H9 (cell line): ENCODE measurements at regions not wholly inside any gene's neighbourhood (a gene's known extent, or its start where the extent isn't known, plus 50 kb on each side); places are given as distances from the start of the nearest gene placed in this dataset.

Source experiments
- DNase-seq: peaks from one replicate; pipeline ENCODE4 v3.0.0-alpha.2; 2017
- H2AFZ ChIP-seq: one replicate; pipeline ENCODE4 v1.6.1; 2013; ENCODE audit warnings: mild to moderate bottlenecking, low read length, control low read depth, moderate library complexity
- H2AK5ac ChIP-seq: 2 replicates; pipeline ENCODE4 v1.6.1; 2013; ENCODE audit warnings: low read length, control low read depth, mixed read lengths; ENCODE audit not compliant: insufficient read length
- H2BK120ac ChIP-seq: one replicate; pipeline ENCODE4 v1.6.1; 2013; ENCODE audit warnings: low read depth, mild to moderate bottlenecking, low read length, control low read depth, inconsistent platforms; ENCODE audit not compliant: poor library complexity, severe bottlenecking
- H2BK12ac ChIP-seq: 2 replicates; pipeline ENCODE4 v1.6.1; 2013; ENCODE audit warnings: low read length, control low read depth, mixed read lengths, low read depth; ENCODE audit not compliant: insufficient read length
- H2BK15ac ChIP-seq: 2 replicates; pipeline ENCODE4 v1.6.1; 2013; ENCODE audit warnings: low read depth, low read length, control low read depth
- H2BK20ac ChIP-seq: one replicate; pipeline ENCODE4 v1.6.1; 2013; ENCODE audit warnings: low read depth, mild to moderate bottlenecking, low read length, control low read depth, inconsistent platforms; ENCODE audit not compliant: poor library complexity, severe bottlenecking
- H2BK5ac ChIP-seq: 2 replicates; pipeline ENCODE4 v1.6.1; 2013; ENCODE audit warnings: low read length, control low read depth, mixed read lengths; ENCODE audit not compliant: insufficient read length
- H3K14ac ChIP-seq: 2 replicates; pipeline ENCODE4 v1.6.1; 2013; ENCODE audit warnings: low read length, control low read depth; ENCODE audit not compliant: insufficient read depth
- H3K18ac ChIP-seq: 2 replicates; pipeline ENCODE4 v1.6.1; 2013; ENCODE audit warnings: low read depth, mild to moderate bottlenecking, mixed read lengths, low read length, control low read depth; ENCODE audit not compliant: insufficient read length
- H3K23ac ChIP-seq: 2 replicates; pipeline ENCODE4 v1.6.1; 2013; ENCODE audit warnings: low read length, control low read depth, mixed read lengths, low read depth; ENCODE audit not compliant: insufficient read length
- H3K23me2 ChIP-seq: 2 replicates; pipeline ENCODE4 v1.6.1; 2013; ENCODE audit warnings: low read depth, mild to moderate bottlenecking, mixed read lengths, low read length, control low read depth; ENCODE audit not compliant: insufficient read length, poor library complexity, severe bottlenecking
- H3K27ac ChIP-seq: 2 replicates; pipeline ENCODE4 v1.5.1; 2013; ENCODE audit warnings: low read length, control low read depth, mixed read lengths, low read depth; ENCODE audit not compliant: insufficient read length
- H3K27me3 ChIP-seq: 2 replicates; pipeline ENCODE4 v1.6.1; 2013; ENCODE audit warnings: low read length, control low read depth, inconsistent platforms; ENCODE audit not compliant: insufficient read depth
- H3K4ac ChIP-seq: 2 replicates; pipeline ENCODE4 v1.6.1; 2013; ENCODE audit warnings: low read depth, mild to moderate bottlenecking, control low read depth, inconsistent platforms, low read length, moderate library complexity
- H3K4me1 ChIP-seq: 2 replicates; pipeline ENCODE4 v1.6.1; 2013; ENCODE audit warnings: low read length, control low read depth, inconsistent platforms; ENCODE audit not compliant: insufficient read depth
- H3K4me2 ChIP-seq: 2 replicates; pipeline ENCODE4 v1.6.1; 2013; ENCODE audit warnings: low read length, control low read depth, mixed read lengths; ENCODE audit not compliant: insufficient read length, insufficient read depth
- H3K56ac ChIP-seq: 2 replicates; pipeline ENCODE4 v1.6.1; 2013; ENCODE audit warnings: low read depth, mild to moderate bottlenecking, mixed read lengths, low read length, control low read depth; ENCODE audit not compliant: insufficient read length
- H3K79me1 ChIP-seq: 2 replicates; pipeline ENCODE4 v1.6.1; 2013; ENCODE audit warnings: low read depth, mild to moderate bottlenecking, moderate library complexity, low read length, control low read depth, inconsistent platforms; ENCODE audit not compliant: insufficient read depth, poor library complexity, severe bottlenecking
- H3K79me2 ChIP-seq: 2 replicates; pipeline ENCODE4 v1.6.1; 2013; ENCODE audit warnings: low read length, control low read depth, inconsistent platforms; ENCODE audit not compliant: insufficient read depth
- H3K9ac ChIP-seq: 2 replicates; pipeline ENCODE4 v1.6.1; 2013; ENCODE audit warnings: low read length, control low read depth, mixed read lengths; ENCODE audit not compliant: insufficient read length; ENCODE audit errors: extremely low read depth
- H3K9me3 ChIP-seq: one replicate; pipeline ENCODE4 v1.6.1; 2013; ENCODE audit warnings: low read depth, low read length, inconsistent platforms; ENCODE audit not compliant: control insufficient read depth
- H3T11ph ChIP-seq: one replicate; pipeline ENCODE4 v1.6.1; 2013; ENCODE audit warnings: mild to moderate bottlenecking, low read length, control low read depth, inconsistent platforms
- H4K20me1 ChIP-seq: one replicate; pipeline ENCODE4 v1.6.1; 2013; ENCODE audit not compliant: control insufficient read depth, insufficient read length, insufficient read depth
- H4K5ac ChIP-seq: 2 replicates; pipeline ENCODE4 v1.6.1; 2013; ENCODE audit warnings: low read depth, mild to moderate bottlenecking, mixed read lengths, low read length, control low read depth; ENCODE audit not compliant: insufficient read length
- H4K8ac ChIP-seq: replicated peaks from 2 replicates; pipeline ENCODE4 v1.6.1; 2013; ENCODE audit warnings: low read length, control low read depth, mixed read lengths, low read depth; ENCODE audit not compliant: insufficient read length
- H4K91ac ChIP-seq: 2 replicates; pipeline ENCODE4 v1.6.1; 2013; ENCODE audit warnings: low read depth, mild to moderate bottlenecking, moderate library complexity, mixed read lengths, low read length, control low read depth; ENCODE audit not compliant: insufficient read length
- H3K27ac Mint-ChIP-seq, 3 experiments: 2 replicates in 2 of 3; 3 replicates in 1 of 3; pipeline ENCODE4 v1.8.0; 2020 to 2021; ENCODE audit warnings: mixed read lengths in 3 of 3, mild to moderate bottlenecking in 1 of 3, moderate library complexity in 1 of 3
- H3K27me3 Mint-ChIP-seq: 2 replicates; pipeline ENCODE4 v1.8.0; 2021; ENCODE audit warnings: low read depth, mild to moderate bottlenecking, moderate library complexity, mixed read lengths
- H3K36me3 Mint-ChIP-seq, 3 experiments: 2 replicates in 2 of 3; 3 replicates in 1 of 3; pipeline ENCODE4 v1.8.0; 2020 to 2021; ENCODE audit warnings: low read depth in 3 of 3, mixed read lengths in 3 of 3; ENCODE audit not compliant: insufficient read depth in 1 of 3
- H3K4me1 Mint-ChIP-seq, 2 experiments: 2 replicates each; pipeline ENCODE4 v1.8.0; 2020; ENCODE audit warnings: mixed read lengths in 2 of 2
- H3K4me3 Mint-ChIP-seq, 2 experiments: 2 replicates in 1 of 2; 3 replicates in 1 of 2; pipeline ENCODE4 v1.8.0; 2020 to 2021; ENCODE audit warnings: mild to moderate bottlenecking in 2 of 2, mixed read lengths in 2 of 2, moderate library complexity in 1 of 2
- H3K9me3 Mint-ChIP-seq, 2 experiments: 2 replicates in 1 of 2; 3 replicates in 1 of 2; pipeline ENCODE4 v1.8.0; 2020; ENCODE audit warnings: mild to moderate bottlenecking in 2 of 2, mixed read lengths in 2 of 2, moderate library complexity in 1 of 2
- CTCF ChIP-seq: fragments of 200-600 bp; sonication (generic); conservative IDR thresholded peaks from 3 replicates; pipeline ENCODE4 v1.8.0; 2021; ENCODE audit warnings: antibody characterized with exemption, mild to moderate bottlenecking
- WGBS: extraction: QIAGEN DNeasy Blood & Tissue Kit; methylation state at CpG from one replicate; pipeline ENCODE4 v1.1.7; 2013; ENCODE audit warnings: missing lambda C conversion rate, low lambda C conversion rate, mixed read lengths; ENCODE audit not compliant: insufficient read length; ENCODE audit errors: extremely low coverage; 5-methylcytosine and 5-hydroxymethylcytosine counted together

GRCh38 chr1:95301614-95302013 lies 67.6 kb downstream of the RWDD3 start:
- no peak for DNase-seq
- Histone ChIP-seq H3K23ac (no peak overlapping the region), H3K4ac (no peak overlapping the region), H2BK120ac (no peak overlapping the region), H2BK5ac (no peak overlapping the region), H3K4me1 (no peaks in the 10 kb centered on the region), H3K23me2 (no peaks in the 10 kb centered on the region), H2BK12ac (no peak overlapping the region), H3K4me2 (no peak overlapping the region), H2BK20ac (no peak overlapping the region), H3K18ac (no peak overlapping the region), H4K8ac (no peak overlapping the region), H3K79me2 (0 out of 2 replicates have a peak, but pooled peaks cover 1% of the 10 kb centered on the region), H3K9me3 (no peaks in the 10 kb centered on the region), H3K27ac (no peak overlapping the region), H3K14ac (no peak overlapping the region), H3K9ac (no peak overlapping the region), H2AK5ac (no peak overlapping the region), H4K91ac (no peak overlapping the region), H3K79me1 (no peaks in the 10 kb centered on the region), H4K5ac (no peak overlapping the region), H4K20me1 (no peaks in the 10 kb centered on the region), H3T11ph (no peak overlapping the region), H3K56ac (no peak overlapping the region), H2AFZ (no peak overlapping the region), H2BK15ac (no peak overlapping the region), H3K27me3 (no peaks in the 10 kb centered on the region)
- WGBS, result no CpG with 5 or more reads among the region's 3 CpGs
- H3K9me3 Mint-ChIP-seq, result peaks cover 0 to 12% of the 10 kb centered on the region in 2 experiments; a peak in 3 of 5 replicates
- no peak overlapping the region for H3K4me3 Mint-ChIP-seq
- H3K36me3 Mint-ChIP-seq, result peaks cover 0 to 19% (median 4%) of the 10 kb centered on the region in 3 experiments; a peak in 4 of 7 replicates
- H3K27ac Mint-ChIP-seq, result no peak overlapping the region
- no peaks in the 10 kb centered on the region for H3K27me3 Mint-ChIP-seq
- TF ChIP-seq CTCF, result no peak
- H3K4me1 Mint-ChIP-seq, result peaks cover 5 to 10% of the 10 kb centered on the region in 2 experiments
